Limb (tissue), 2 donors: ENCODE measurements at regions not wholly inside any gene's neighbourhood (a gene's known extent, or its start where the extent isn't known, plus 50 kb on each side); places are given as distances from the start of the nearest gene placed in this dataset.

Source experiments
- DNase-seq, 2 donors: peaks; one replicate each; pipeline ENCODE4 v3.0.0-alpha.2; 2016; ENCODE audit errors: extremely low spot score in 2 of 2

DNA sequence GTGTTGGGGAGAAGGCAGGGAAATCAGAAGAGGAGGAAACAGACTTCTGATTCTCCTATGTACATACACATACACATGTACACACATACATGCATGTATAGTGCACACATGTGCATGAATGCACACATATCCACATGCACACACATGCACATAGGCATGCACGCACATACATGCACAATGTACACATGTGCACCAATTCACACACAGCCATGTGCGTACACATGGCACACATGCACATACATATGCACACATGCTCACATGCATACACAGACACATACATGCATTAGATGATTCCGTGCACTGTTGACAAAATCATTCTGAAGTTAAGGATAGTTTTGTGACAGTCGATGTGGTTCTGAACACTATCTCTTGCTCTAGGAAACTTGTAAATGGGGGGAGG, 214.0 kb upstream of the CDH13 start:
- DNase-seq: no peak

DNA sequence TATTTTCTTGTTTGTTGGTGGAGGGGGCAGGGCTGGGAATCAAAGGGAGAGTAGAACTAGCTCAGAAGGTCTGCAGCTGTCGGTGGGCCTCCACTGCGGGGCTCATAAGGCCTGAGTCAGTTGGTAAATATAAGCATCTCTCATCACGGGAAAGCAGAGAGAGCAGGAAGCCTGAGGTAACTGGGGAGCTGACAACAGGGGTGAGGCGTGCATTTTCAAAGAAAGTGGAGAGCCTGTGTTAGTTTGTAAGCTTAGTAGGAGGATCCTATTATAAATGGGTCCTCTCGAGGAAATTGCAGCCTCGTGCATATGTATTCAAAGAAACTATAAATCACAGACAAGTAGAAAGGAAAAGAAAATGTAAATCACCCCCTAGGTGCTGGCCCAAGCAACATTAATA, 221.0 kb upstream of the CDH13 start:
- DNase-seq: no peak

DNA sequence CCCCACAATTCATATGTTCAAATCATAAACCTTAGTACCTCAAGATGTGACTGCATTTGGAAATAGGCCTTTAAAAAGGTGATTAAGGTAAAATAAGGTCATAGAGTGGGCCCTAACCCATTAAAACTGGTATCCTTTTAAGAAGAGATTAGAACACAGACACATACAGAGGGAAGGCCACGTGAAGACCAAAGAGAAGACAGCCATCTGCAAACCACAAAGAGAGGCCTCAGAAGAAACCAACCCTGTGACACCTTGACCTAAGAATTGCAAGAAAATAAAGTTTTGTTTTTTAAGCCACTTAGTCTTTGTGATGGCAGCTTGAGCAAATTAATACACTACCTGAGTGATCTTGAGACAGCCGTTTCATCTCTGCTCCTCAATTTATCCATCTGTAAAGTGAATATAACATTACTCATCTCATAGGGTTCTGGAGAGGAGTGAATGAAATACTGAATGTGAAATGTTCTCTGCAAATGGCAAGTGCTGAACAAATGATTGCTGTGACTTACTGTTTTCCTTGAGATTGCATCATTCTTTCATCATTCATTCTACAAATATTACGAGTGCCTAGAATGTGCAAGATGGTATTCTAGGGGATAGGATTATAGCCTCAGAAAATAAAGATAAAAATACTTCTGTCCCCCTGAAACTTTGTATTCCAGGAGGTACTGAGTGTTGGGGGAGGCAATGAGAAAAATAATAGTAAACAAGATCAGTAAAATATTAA, 222.0 kb upstream of the CDH13 start:
- DNase-seq: no peak

GRCh38 chr16:82402665-82403218, 224.0 kb upstream of the CDH13 start:
- no peak for DNase-seq

DNA sequence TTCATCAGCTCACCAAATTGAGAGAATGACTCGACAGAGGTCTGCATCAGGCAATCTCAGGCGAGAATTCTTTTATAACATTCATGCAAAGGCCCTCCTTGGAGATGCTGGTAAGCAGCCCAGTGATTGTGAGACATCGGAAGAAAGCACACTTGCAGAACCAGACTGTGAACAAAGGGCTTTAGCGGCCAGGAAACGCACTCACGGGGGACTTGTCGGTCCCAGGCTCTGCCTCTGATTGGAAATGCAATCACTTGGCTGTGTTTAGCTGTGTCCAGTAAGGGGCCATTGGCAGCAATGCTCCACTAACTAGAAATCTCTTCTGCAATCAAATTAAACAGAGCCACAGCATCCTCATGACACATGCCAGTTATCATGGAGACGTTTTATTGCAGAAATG, 226.7 kb upstream of the CDH13 start:
- no peak for DNase-seq

GRCh38 chr16:82396509-82396908, 226.5 kb upstream of the MPHOSPH6 start:
- DNase-seq: no peak

GRCh38 chr16:82395212-82395611, 225.2 kb upstream of the MPHOSPH6 start:
- DNase-seq: no peak

DNA sequence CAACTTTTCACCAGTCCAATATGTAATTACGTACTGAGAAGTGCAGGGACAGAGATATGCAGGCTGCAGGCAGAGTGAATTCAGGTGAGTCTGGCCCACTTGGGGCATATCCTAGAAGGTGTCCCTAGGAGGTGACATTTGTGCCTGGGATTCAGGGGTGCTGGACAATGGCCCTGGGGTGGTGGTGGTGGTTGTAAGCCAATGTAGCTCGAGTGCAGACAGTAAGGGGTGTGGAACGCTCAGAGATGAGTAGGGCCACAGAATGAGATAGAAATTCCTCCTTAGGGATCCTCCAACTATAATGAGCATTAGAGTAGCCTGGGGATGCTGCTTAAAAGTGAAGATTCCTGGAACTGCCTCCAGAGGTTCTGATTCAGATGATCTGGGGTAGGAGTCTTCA, 221.7 kb upstream of the MPHOSPH6 start:
- no peak for DNase-seq

DNA sequence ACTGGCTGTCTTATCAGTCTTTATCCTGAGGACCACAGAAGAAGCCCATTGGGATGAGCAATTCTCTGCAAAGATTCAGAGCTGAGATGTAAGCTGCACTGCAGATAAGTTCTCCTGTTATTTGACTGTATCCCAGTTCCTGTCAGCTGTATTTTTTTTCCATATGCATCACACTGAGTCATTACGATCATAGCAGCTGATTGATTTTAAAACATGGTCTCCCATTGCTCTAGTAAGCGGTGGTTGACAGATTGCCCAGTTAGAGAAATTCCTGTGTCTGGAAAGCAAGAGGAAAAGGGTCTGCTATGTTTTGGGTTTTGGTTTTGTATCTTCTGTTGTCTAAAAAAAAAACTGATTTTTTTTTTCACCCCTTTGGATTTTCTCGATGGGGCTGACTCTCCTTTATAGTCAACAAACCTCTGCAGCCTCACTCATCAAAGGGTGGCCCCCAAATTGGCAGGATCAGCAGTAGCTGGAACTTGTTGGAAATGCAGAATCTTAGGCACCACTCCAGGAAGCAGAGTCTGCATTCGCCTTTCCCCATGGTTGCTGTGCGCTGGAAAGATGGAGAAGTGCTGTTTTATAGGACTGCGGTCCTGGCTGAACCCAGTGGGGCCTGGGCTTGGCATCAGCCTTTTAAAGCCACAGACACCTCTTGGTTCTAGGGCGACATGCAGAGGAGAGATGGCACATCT, 220.1 kb upstream of the MPHOSPH6 start:
- DNase-seq: peak in 1 of 2 donors; percentile 30

DNA sequence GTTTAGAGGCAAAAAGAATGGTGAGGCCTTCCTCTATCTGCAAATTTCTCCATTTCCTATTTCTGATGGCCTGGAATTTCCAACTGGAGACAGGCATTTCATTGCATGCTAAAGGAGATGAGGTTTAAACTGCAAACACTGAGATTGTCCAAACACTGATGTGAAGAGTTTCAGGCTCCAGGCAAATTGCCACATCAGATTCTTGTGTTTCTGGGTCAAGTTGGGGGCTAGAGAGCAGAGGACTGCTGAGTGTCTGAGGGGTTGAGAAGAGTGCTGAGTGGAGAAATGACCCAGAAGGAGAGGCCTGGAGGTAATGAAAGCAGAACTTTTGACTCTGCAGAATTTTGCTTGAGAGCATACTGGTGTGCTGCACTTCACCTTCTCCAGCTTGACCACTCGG, 216.7 kb upstream of the MPHOSPH6 start:
- DNase-seq: no peak

- DNase-seq: no peak
These were observed 214.9 kb upstream of the MPHOSPH6 start for GRCh38 chr16:82384949-82385348.

DNA sequence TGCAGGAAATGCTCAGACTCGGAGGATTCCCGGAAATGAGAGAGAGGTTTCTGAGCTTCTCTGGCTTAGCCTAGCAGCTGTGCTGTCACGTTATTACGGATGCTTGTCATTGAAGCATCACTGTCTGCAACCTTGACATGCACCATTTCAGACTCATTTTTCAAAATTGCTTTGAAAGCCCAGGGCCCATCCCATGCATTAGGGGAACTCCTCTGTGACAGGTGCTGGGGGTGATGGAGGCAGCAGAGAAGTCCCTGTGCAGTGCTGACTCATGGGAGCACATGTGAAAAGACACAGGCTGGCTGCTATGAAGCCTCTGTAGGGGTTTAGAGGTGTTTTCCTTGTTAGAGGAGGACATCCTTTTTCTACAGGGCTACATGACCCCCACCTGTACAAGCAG, 214.0 kb upstream of the MPHOSPH6 start:
- no peak for DNase-seq

GRCh38 chr16:82382521-82382920, 212.5 kb upstream of the MPHOSPH6 start:
- no peak for DNase-seq

GRCh38 chr16:82379551-82379950, 209.5 kb upstream of the MPHOSPH6 start:
- no peak for DNase-seq

DNA sequence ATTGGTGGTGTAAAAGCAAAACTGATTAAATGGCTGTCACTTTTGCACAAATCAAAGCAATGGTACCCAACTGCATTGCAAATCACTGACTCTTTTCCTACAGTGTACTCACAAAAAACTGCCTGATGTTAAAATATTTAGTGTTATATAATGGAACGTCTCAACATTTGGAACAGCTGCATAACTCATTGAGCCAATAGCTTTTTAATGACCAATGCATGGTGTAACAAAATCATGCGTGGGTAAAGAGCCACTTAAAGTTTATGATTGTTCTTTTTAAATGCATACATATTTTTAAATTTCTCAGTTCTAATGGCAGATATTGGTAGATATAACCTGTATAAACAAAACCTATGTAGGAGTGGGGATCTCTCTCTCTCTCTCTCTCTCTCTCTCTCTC, 204.0 kb upstream of the MPHOSPH6 start:
- no peak for DNase-seq

DNA sequence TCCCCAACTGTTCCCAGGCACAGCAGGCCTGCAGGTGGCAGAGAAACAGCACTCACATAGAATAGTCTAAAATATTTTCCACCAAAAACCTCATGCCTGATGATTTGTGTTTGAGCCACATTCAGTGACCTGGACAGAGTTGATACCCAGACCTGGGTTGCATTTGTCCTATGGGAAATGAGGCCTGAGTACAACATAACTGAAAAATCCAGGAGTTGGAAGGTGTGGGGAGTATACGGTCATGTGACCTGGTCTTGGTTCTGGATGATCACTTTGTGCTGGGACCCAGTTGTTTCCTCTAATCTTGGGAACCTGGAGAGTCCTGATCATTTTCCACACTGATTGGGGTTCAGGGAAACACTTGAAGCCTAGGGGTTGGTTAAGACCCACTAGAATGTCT, 200.3 kb upstream of the MPHOSPH6 start:
- no peak for DNase-seq

- peak in 1 of 2 donors; percentile 47 for DNase-seq
These were observed 198.0 kb upstream of the MPHOSPH6 start for GRCh38 chr16:82368041-82368440.

DNA sequence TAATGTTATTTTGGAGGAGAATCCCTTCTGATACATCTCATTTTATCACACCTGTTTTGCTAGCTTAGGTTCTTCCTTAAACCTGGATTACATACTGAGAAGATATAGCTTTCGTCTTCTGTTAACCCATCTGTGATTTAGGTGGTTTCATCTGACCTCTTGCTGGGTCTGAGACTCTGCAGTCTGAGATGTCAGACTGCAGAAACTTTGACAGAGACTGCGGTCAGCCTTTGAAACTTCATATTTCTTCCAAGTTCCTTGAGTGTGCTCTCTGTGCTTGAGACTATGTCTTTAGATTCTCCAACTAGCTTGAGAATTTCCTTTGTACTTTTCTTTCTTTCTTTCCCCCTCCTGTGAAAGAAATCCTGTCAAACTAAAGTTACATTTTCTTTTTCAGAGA, 196.4 kb upstream of the MPHOSPH6 start:
- DNase-seq: no peak

- DNase-seq: no peak
These were observed 194.7 kb upstream of the MPHOSPH6 start for GRCh38 chr16:82364690-82365089.

DNA sequence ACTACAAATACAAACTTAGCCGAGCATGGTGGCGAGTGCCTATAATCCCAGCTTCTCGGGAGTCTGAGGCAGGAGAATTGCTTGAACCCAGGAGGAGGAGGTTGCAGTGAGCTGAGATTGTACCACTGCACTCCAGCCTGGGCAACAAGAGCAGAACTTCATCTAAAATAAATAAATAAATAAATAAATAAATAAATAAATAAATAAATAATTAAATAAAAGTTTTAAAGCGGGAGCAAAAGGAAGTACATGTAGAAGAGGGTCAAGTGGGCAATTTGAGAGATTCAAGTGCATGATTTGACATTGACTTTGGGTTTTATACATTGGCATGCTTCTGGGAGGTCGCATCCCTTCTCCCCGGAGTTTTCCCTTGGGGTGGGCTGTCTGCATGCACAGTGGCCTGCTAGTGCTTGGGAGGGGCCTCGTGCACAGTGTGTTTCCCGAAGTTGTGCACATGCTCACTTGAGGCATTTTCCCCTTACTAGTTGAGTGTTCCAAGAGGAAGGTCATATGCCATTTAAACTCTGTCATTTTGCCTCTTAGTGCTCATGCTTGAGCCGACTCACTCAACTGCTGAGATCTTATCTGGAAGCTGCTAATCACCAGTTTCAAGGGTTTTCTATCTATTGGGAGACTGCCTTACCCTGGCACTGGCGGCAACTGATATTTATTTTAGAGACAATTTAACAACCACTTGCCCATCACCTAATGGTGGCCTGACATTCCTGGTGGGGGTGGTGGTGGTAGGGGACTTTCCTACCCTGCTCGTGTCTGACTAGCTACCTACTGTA, 193.2 kb upstream of the MPHOSPH6 start:
- no peak for DNase-seq

- no peak for DNase-seq
These were observed 191.9 kb upstream of the MPHOSPH6 start for GRCh38 chr16:82361885-82362284.
